ENCODE measurements at regions not wholly inside any gene's neighbourhood (a gene's known extent, or its start where the extent isn't known, plus 50 kb on each side); places are given as distances from the start of the nearest gene placed in this dataset.

GRCh38 chr7:117836-118614, 74.3 kb upstream of the FAM20C start:
- 84 to 89% methylated on average over 12 to 19 of the region's 22 CpGs for WGBS, 2 donors
- ATAC-seq (no peak), DNase-seq (no peak)
- peaks cover 0 to 18% (median 2%) of the 10 kb centered on the region in 7 donors for H3K27me3 ChIP-seq
- no peak overlapping the region for H3K4me3 ChIP-seq
- TF ChIP-seq CTCF (IDR thresholded peaks at IDR 0.05) = no peak
- peak overlapping the region in 1 of 10 donors; percentile 89 for H3K27ac ChIP-seq
- peaks cover 6 to 73% (median 25%) of the 10 kb centered on the region in 9 donors for H3K4me1 ChIP-seq
- H3K36me3 ChIP-seq = no peaks in the 10 kb centered on the region
- intact Hi-C loops (cut with DNase I) = no loop called here
- peaks cover 0 to 10% (median 0%) of the 10 kb centered on the region in 11 donors for H3K9me3 ChIP-seq

GRCh38 chr7:118615-119391, 73.6 kb upstream of the FAM20C start:
- peak in 1 of 9 donors; percentile 6 for TF ChIP-seq CTCF (IDR thresholded peaks at IDR 0.05)
- ATAC-seq = peak; percentile 5 to 32 (median 10)

GRCh38 chr7:119392-120163, 72.8 kb upstream of the FAM20C start:
- peak; percentile 47 to 86 (median 72) for ATAC-seq
- DNase-seq = peak; percentile 62 to 64
- Histone ChIP-seq H3K36me3 (no peaks in the 10 kb centered on the region), H3K27ac (peak overlapping the region in 9 of 10 donors; percentile 19 to 89 (median 63)), H3K4me1 (peaks cover 6 to 58% (median 25%) of the 10 kb centered on the region in 9 donors), H3K9me3 (peaks cover 0 to 1% (median 0%) of the 10 kb centered on the region in 11 donors), H3K27me3 (peaks cover 0 to 18% (median 2%) of the 10 kb centered on the region in 7 donors), H3K4me3 (peak overlapping the region in 2 of 10 donors; percentile 12 to 22)
- 40 to 49% methylated on average over 27 of the region's 27 CpGs for WGBS, 2 donors
- no peak for TF ChIP-seq CTCF (IDR thresholded peaks at IDR 0.05)
- intact Hi-C loops (cut with DNase I) = no loop called here

More at GRCh38 chr7:118615-119391, 73.6 kb upstream of the FAM20C start:
- Histone ChIP-seq H3K27ac (peak overlapping the region in 9 of 10 donors; percentile 19 to 89 (median 63)), H3K4me1 (peaks cover 6 to 66% (median 25%) of the 10 kb centered on the region in 9 donors), H3K27me3 (peaks cover 0 to 18% (median 2%) of the 10 kb centered on the region in 7 donors), H3K9me3 (peaks cover 0 to 9% (median 0%) of the 10 kb centered on the region in 11 donors), H3K4me3 (peak overlapping the region in 2 of 10 donors; percentile 12 to 22), H3K36me3 (no peaks in the 10 kb centered on the region)
- WGBS, 2 donors = 79% methylated on average over 32 of the region's 32 CpGs
- DNase-seq = no peak
- intact Hi-C loops (cut with DNase I) = no loop called here
